ENCODE measurements at regions not wholly inside any gene's neighbourhood (a gene's known extent, or its start where the extent isn't known, plus 50 kb on each side); places are given as distances from the start of the nearest gene placed in this dataset.

DNA sequence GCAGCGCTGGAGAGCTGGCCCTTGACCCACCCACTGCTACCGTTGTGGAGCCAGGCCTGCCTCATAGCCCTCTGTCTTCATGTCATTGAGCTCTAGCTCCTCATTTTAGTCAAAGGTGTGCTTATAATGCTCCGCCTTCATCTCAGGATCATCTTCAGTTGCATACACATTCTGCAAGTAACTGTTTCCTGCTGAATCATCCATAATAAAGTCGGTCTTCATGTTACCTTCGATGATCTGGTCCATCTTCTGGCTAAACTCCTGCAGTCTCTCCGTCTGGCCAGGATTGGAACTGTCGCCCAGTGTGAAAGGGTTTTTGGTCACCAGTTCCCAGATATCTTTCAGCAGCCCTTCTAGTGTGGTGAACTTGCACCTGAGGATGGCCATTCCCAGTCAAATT is 62.6 kb upstream of the ARMC2 start:
- peaks cover 10% of the 10 kb centered on the region for H3K9me3 Mint-ChIP-seq (ENCODE audit: unreplicated experiment)
- H3K36me3 Mint-ChIP-seq (ENCODE audit: insufficient read depth, unreplicated experiment) = no peaks in the 10 kb centered on the region
- Histone ChIP-seq H3K36me3 (ENCODE audit: control insufficient read depth, insufficient read depth, low read length) (no peaks in the 10 kb centered on the region), H3K9me3 (no peaks in the 10 kb centered on the region), H3K4me3 (ENCODE audit: low read depth, low read length) (no peak overlapping the region), H3K27me3 (replicated peaks; ENCODE audit: control insufficient read depth, insufficient read depth, low read length) (no peaks in the 10 kb centered on the region), H3K4me1 (0 out of 2 replicates have a peak, but pooled peaks cover 7% of the 10 kb centered on the region)
- H3K27ac Mint-ChIP-seq (ENCODE audit: unreplicated experiment) = no peak overlapping the region
- intact Hi-C loops (cut with micrococcal nuclease; ENCODE audit: unreplicated experiment) = no loop called here
- TF ChIP-seq, protein P1, sequence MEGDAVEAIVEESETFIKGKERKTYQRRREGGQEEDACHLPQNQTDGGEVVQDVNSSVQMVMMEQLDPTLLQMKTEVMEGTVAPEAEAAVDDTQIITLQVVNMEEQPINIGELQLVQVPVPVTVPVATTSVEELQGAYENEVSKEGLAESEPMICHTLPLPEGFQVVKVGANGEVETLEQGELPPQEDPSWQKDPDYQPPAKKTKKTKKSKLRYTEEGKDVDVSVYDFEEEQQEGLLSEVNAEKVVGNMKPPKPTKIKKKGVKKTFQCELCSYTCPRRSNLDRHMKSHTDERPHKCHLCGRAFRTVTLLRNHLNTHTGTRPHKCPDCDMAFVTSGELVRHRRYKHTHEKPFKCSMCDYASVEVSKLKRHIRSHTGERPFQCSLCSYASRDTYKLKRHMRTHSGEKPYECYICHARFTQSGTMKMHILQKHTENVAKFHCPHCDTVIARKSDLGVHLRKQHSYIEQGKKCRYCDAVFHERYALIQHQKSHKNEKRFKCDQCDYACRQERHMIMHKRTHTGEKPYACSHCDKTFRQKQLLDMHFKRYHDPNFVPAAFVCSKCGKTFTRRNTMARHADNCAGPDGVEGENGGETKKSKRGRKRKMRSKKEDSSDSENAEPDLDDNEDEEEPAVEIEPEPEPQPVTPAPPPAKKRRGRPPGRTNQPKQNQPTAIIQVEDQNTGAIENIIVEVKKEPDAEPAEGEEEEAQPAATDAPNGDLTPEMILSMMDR (IDR thresholded peaks at IDR 0.05; ENCODE audit: insufficient read depth in 1 of 2, low read depth in 1 of 2, low read length in 1 of 2, severe bottlenecking in 1 of 2, unreplicated experiment in 1 of 2) = no peak
- BruUV-seq (replicated peaks) = no TSS peak
- POLR2A ChIA-PET = no interaction called here
- DNase-seq = no peak
- H3K4me1 Mint-ChIP-seq (ENCODE audit: low read depth, unreplicated experiment) = peaks cover 16% of the 10 kb centered on the region
- CTCF ChIA-PET = no interaction called here
- H3K27me3 Mint-ChIP-seq (ENCODE audit: insufficient read depth, unreplicated experiment) = no peaks in the 10 kb centered on the region
- no peak overlapping the region for H3K4me3 Mint-ChIP-seq (ENCODE audit: unreplicated experiment)

DNA sequence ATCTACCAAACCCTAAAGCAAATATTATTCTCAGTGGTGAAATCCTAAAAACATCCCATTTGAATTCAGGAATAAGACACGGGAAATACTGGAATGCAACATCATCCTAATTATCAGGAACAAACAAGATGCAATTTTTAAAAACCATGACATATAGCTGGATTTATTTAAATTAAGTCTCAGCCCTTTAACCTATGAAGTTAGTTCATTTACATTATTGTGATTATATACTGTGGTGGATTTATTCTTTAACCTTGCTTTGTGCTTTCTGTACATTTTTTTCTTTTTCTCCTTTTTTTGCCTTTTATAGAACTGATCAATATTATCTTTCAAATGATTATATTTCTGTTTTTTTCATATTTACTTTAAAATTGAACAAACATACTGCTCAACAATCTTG is 59.8 kb upstream of the ARMC2 start:
- POLR2A ChIA-PET = no interaction called here
- intact Hi-C loops (cut with micrococcal nuclease; ENCODE audit: unreplicated experiment) = no loop called here

DNA sequence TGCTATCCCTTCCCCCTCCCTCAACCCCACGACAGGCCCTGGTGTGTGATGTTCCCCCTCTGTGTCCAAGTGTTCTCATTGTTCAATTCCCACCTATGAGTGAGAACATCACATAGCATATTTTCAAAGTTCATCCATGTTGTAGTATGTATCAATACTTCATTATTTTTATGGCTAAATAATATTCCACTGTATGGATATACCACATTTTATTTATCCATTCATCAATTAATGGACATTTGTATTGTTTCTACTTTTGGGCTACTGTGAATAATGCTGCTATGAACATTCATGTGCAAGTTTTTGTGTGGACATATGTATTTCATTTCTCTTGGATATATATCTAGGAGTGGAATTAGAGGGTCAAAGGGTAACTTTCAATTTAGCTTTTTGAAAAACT is 58.7 kb upstream of the ARMC2 start:
- H3K27me3 Mint-ChIP-seq (ENCODE audit: insufficient read depth, unreplicated experiment) = no peaks in the 10 kb centered on the region
- H3K36me3 Mint-ChIP-seq (ENCODE audit: insufficient read depth, unreplicated experiment) = no peaks in the 10 kb centered on the region
- POLR2A ChIA-PET = interaction anchor here (0.6 kb wide), 1 partner anchor 189 kb away, joined by 8 read pairs; no protein-coding TSS in a partner anchor
- no peak overlapping the region for H3K4me3 ChIP-seq (ENCODE audit: low read depth, low read length)
- no peaks in the 10 kb centered on the region for H3K36me3 ChIP-seq (ENCODE audit: control insufficient read depth, insufficient read depth, low read length)
- no peaks in the 10 kb centered on the region for H3K4me1 Mint-ChIP-seq (ENCODE audit: low read depth, unreplicated experiment)
- no peak for DNase-seq
- no peaks in the 10 kb centered on the region for H3K27me3 ChIP-seq (replicated peaks; ENCODE audit: control insufficient read depth, insufficient read depth, low read length)
- peaks cover 6% of the 10 kb centered on the region; the same call in 1 of the 2 replicates for H3K9me3 ChIP-seq
- H3K27ac Mint-ChIP-seq (ENCODE audit: unreplicated experiment) = no peak overlapping the region
- H3K4me3 Mint-ChIP-seq (ENCODE audit: unreplicated experiment) = no peak overlapping the region
- peaks cover 5% of the 10 kb centered on the region for H3K4me1 ChIP-seq
- CTCF ChIA-PET = no interaction called here
- TF ChIP-seq, protein P1 (IDR thresholded peaks at IDR 0.05; ENCODE audit: insufficient read depth in 1 of 2, low read depth in 1 of 2, low read length in 1 of 2, severe bottlenecking in 1 of 2, unreplicated experiment in 1 of 2) = no peak
- H3K9me3 Mint-ChIP-seq (ENCODE audit: unreplicated experiment) = peaks cover 10% of the 10 kb centered on the region
- no TSS peak for BruUV-seq (replicated peaks)
- intact Hi-C loops (cut with micrococcal nuclease; ENCODE audit: unreplicated experiment) = no loop called here

More for the DNA sequence above, 59.8 kb upstream of the ARMC2 start:
- Mint-ChIP-seq H3K27me3 (ENCODE audit: insufficient read depth, unreplicated experiment) (no peaks in the 10 kb centered on the region), H3K9me3 (ENCODE audit: unreplicated experiment) (peaks cover 10% of the 10 kb centered on the region), H3K36me3 (ENCODE audit: insufficient read depth, unreplicated experiment) (no peaks in the 10 kb centered on the region), H3K27ac (ENCODE audit: unreplicated experiment) (no peak overlapping the region), H3K4me3 (ENCODE audit: unreplicated experiment) (no peak overlapping the region), H3K4me1 (ENCODE audit: low read depth, unreplicated experiment) (no peaks in the 10 kb centered on the region)
- H3K27me3 ChIP-seq (replicated peaks; ENCODE audit: control insufficient read depth, insufficient read depth, low read length) = no peaks in the 10 kb centered on the region
- TF ChIP-seq, protein P1 (IDR thresholded peaks at IDR 0.05; ENCODE audit: insufficient read depth in 1 of 2, low read depth in 1 of 2, low read length in 1 of 2, severe bottlenecking in 1 of 2, unreplicated experiment in 1 of 2) = no peak
- CTCF ChIA-PET = no interaction called here
- no TSS peak for BruUV-seq (replicated peaks)
- H3K9me3 ChIP-seq = peaks cover 6% of the 10 kb centered on the region; the same call in 1 of the 2 replicates
- H3K36me3 ChIP-seq (ENCODE audit: control insufficient read depth, insufficient read depth, low read length) = no peaks in the 10 kb centered on the region
- no peak for DNase-seq
- H3K4me1 ChIP-seq = peaks cover 4% of the 10 kb centered on the region; the same call in 1 of the 2 replicates
- H3K4me3 ChIP-seq (ENCODE audit: low read depth, low read length) = no peak overlapping the region

Data from Caco-2 (cell line).